ENCODE measurements at regions not wholly inside any gene's neighbourhood (a gene's known extent, or its start where the extent isn't known, plus 50 kb on each side); places are given as distances from the start of the nearest gene placed in this dataset.

GRCh38 chr5:1729641-1730486, 69.8 kb downstream of the MRPL36 start:
- no peak overlapping the region for H3K27ac ChIP-seq (ENCODE audit: low read depth, low read length)
- no peaks in the 10 kb centered on the region for H3K4me1 ChIP-seq (ENCODE audit: insufficient read depth, low read length)
- H3K9ac ChIP-seq (ENCODE audit: low read length), result no peak overlapping the region
- H3K9me3 ChIP-seq (ENCODE audit: low read length), result no peaks in the 10 kb centered on the region
- H3K4me3 ChIP-seq (ENCODE audit: low read depth in 1 of 2, low read length in 2 of 2), result no peak overlapping the region
- H3K27me3 ChIP-seq (ENCODE audit: control insufficient read depth in 1 of 2, insufficient read depth in 2 of 2, low read length in 2 of 2), result peaks cover 0 to 15% of the 10 kb centered on the region in 2 donors
- H3K36me3 ChIP-seq (ENCODE audit: insufficient read depth, low read length), result no peaks in the 10 kb centered on the region

- Histone ChIP-seq H3K4me3 (ENCODE audit: low read depth in 1 of 2, low read length in 2 of 2) (no peak overlapping the region), H3K4me1 (ENCODE audit: insufficient read depth, low read length) (no peaks in the 10 kb centered on the region), H3K9me3 (ENCODE audit: low read length) (no peaks in the 10 kb centered on the region), H3K9ac (ENCODE audit: low read length) (no peak overlapping the region), H3K27me3 (ENCODE audit: control insufficient read depth in 1 of 2, insufficient read depth in 2 of 2, low read length in 2 of 2) (peaks cover 0 to 15% of the 10 kb centered on the region in 2 donors), H3K36me3 (ENCODE audit: insufficient read depth, low read length) (no peaks in the 10 kb centered on the region), H3K27ac (ENCODE audit: low read depth, low read length) (no peak overlapping the region)
These were observed 70.8 kb downstream of the MRPL36 start for GRCh38 chr5:1728846-1729245.

- no peaks in the 10 kb centered on the region for H3K36me3 ChIP-seq (ENCODE audit: insufficient read depth, low read length)
- no peaks in the 10 kb centered on the region for H3K9me3 ChIP-seq (ENCODE audit: low read length)
- no peaks in the 10 kb centered on the region for H3K4me1 ChIP-seq (ENCODE audit: insufficient read depth, low read length)
- no peak overlapping the region for H3K4me3 ChIP-seq (ENCODE audit: low read depth in 1 of 2, low read length in 2 of 2)
- H3K9ac ChIP-seq (ENCODE audit: low read length), result no peak overlapping the region
- no peak overlapping the region for H3K27ac ChIP-seq (ENCODE audit: low read depth, low read length)
- H3K27me3 ChIP-seq (ENCODE audit: control insufficient read depth in 1 of 2, insufficient read depth in 2 of 2, low read length in 2 of 2), result peaks cover 0 to 15% of the 10 kb centered on the region in 2 donors
These were observed 72.1 kb downstream of the MRPL36 start for GRCh38 chr5:1727571-1727970.

GRCh38 chr5:1726956-1727355, 72.7 kb downstream of the MRPL36 start:
- H3K4me1 ChIP-seq (ENCODE audit: insufficient read depth, low read length), result no peaks in the 10 kb centered on the region
- H3K27me3 ChIP-seq (ENCODE audit: control insufficient read depth in 1 of 2, insufficient read depth in 2 of 2, low read length in 2 of 2), result peaks cover 0 to 15% of the 10 kb centered on the region in 2 donors

GRCh38 chr5:1726469-1726865, 73.2 kb downstream of the MRPL36 start:
- H3K4me1 ChIP-seq (ENCODE audit: insufficient read depth, low read length), result no peaks in the 10 kb centered on the region
- no peaks in the 10 kb centered on the region for H3K36me3 ChIP-seq (ENCODE audit: insufficient read depth, low read length)
- no peak overlapping the region for H3K9ac ChIP-seq (ENCODE audit: low read length)
- H3K27me3 ChIP-seq (ENCODE audit: control insufficient read depth in 1 of 2, insufficient read depth in 2 of 2, low read length in 2 of 2), result peaks cover 0 to 15% of the 10 kb centered on the region in 2 donors
- H3K4me3 ChIP-seq (ENCODE audit: low read depth in 1 of 2, low read length in 2 of 2), result no peak overlapping the region
- H3K9me3 ChIP-seq (ENCODE audit: low read length), result no peaks in the 10 kb centered on the region
- no peak overlapping the region for H3K27ac ChIP-seq (ENCODE audit: low read depth, low read length)

More at GRCh38 chr5:1726956-1727355, 72.7 kb downstream of the MRPL36 start:
- Histone ChIP-seq H3K9ac (ENCODE audit: low read length) (no peak overlapping the region), H3K36me3 (ENCODE audit: insufficient read depth, low read length) (no peaks in the 10 kb centered on the region), H3K4me3 (ENCODE audit: low read depth in 1 of 2, low read length in 2 of 2) (no peak overlapping the region), H3K9me3 (ENCODE audit: low read length) (no peaks in the 10 kb centered on the region), H3K27ac (ENCODE audit: low read depth, low read length) (no peak overlapping the region)

GRCh38 chr5:1725641-1726468, 73.8 kb downstream of the MRPL36 start:
- Histone ChIP-seq H3K9me3 (ENCODE audit: low read length) (no peaks in the 10 kb centered on the region), H3K4me1 (ENCODE audit: insufficient read depth, low read length) (no peaks in the 10 kb centered on the region), H3K27ac (ENCODE audit: low read depth, low read length) (no peak overlapping the region), H3K36me3 (ENCODE audit: insufficient read depth, low read length) (no peaks in the 10 kb centered on the region), H3K4me3 (ENCODE audit: low read depth in 1 of 2, low read length in 2 of 2) (no peak overlapping the region), H3K9ac (ENCODE audit: low read length) (no peak overlapping the region), H3K27me3 (ENCODE audit: control insufficient read depth in 1 of 2, insufficient read depth in 2 of 2, low read length in 2 of 2) (peaks cover 0 to 15% of the 10 kb centered on the region in 2 donors)

GRCh38 chr5:1724822-1725602, 74.6 kb downstream of the MRPL36 start:
- no peaks in the 10 kb centered on the region for H3K9me3 ChIP-seq (ENCODE audit: low read length)
- H3K4me3 ChIP-seq (ENCODE audit: low read depth in 1 of 2, low read length in 2 of 2), result no peak overlapping the region
- H3K9ac ChIP-seq (ENCODE audit: low read length), result no peak overlapping the region
- no peaks in the 10 kb centered on the region for H3K36me3 ChIP-seq (ENCODE audit: insufficient read depth, low read length)
- peaks cover 0 to 8% of the 10 kb centered on the region in 2 donors for H3K27me3 ChIP-seq (ENCODE audit: control insufficient read depth in 1 of 2, insufficient read depth in 2 of 2, low read length in 2 of 2)
- H3K4me1 ChIP-seq (ENCODE audit: insufficient read depth, low read length), result no peaks in the 10 kb centered on the region
- H3K27ac ChIP-seq (ENCODE audit: low read depth, low read length), result no peak overlapping the region

GRCh38 chr5:1723957-1724821, 75.4 kb downstream of the MRPL36 start:
- H3K9me3 ChIP-seq (ENCODE audit: low read length), result no peaks in the 10 kb centered on the region
- H3K9ac ChIP-seq (ENCODE audit: low read length), result no peak overlapping the region
- no peaks in the 10 kb centered on the region for H3K4me1 ChIP-seq (ENCODE audit: insufficient read depth, low read length)
- H3K4me3 ChIP-seq (ENCODE audit: low read depth in 1 of 2, low read length in 2 of 2), result no peak overlapping the region
- H3K36me3 ChIP-seq (ENCODE audit: insufficient read depth, low read length), result no peaks in the 10 kb centered on the region
- H3K27me3 ChIP-seq (ENCODE audit: control insufficient read depth in 1 of 2, insufficient read depth in 2 of 2, low read length in 2 of 2), result peaks cover 0 to 7% of the 10 kb centered on the region in 2 donors
- no peak overlapping the region for H3K27ac ChIP-seq (ENCODE audit: low read depth, low read length)

GRCh38 chr5:1723476-1723875, 76.2 kb downstream of the MRPL36 start:
- H3K9me3 ChIP-seq (ENCODE audit: low read length), result no peaks in the 10 kb centered on the region

GRCh38 chr5:1722877-1723276, 76.8 kb downstream of the MRPL36 start:
- H3K4me1 ChIP-seq (ENCODE audit: insufficient read depth, low read length), result no peaks in the 10 kb centered on the region
- peaks cover 0 to 7% of the 10 kb centered on the region in 2 donors for H3K27me3 ChIP-seq (ENCODE audit: control insufficient read depth in 1 of 2, insufficient read depth in 2 of 2, low read length in 2 of 2)
- no peak overlapping the region for H3K4me3 ChIP-seq (ENCODE audit: low read depth in 1 of 2, low read length in 2 of 2)
- no peaks in the 10 kb centered on the region for H3K36me3 ChIP-seq (ENCODE audit: insufficient read depth, low read length)
- H3K9me3 ChIP-seq (ENCODE audit: low read length), result no peaks in the 10 kb centered on the region
- no peak overlapping the region for H3K9ac ChIP-seq (ENCODE audit: low read length)
- no peak overlapping the region for H3K27ac ChIP-seq (ENCODE audit: low read depth, low read length)

More at GRCh38 chr5:1723476-1723875, 76.2 kb downstream of the MRPL36 start:
- Histone ChIP-seq H3K4me1 (ENCODE audit: insufficient read depth, low read length) (no peaks in the 10 kb centered on the region), H3K36me3 (ENCODE audit: insufficient read depth, low read length) (no peaks in the 10 kb centered on the region), H3K9ac (ENCODE audit: low read length) (no peak overlapping the region), H3K4me3 (ENCODE audit: low read depth in 1 of 2, low read length in 2 of 2) (no peak overlapping the region), H3K27me3 (ENCODE audit: control insufficient read depth in 1 of 2, insufficient read depth in 2 of 2, low read length in 2 of 2) (peaks cover 0 to 7% of the 10 kb centered on the region in 2 donors), H3K27ac (ENCODE audit: low read depth, low read length) (no peak overlapping the region)
